Adrenal gland (tissue), 9 donors: ENCODE measurements at regions not wholly inside any gene's neighbourhood (a gene's known extent, or its start where the extent isn't known, plus 50 kb on each side); places are given as distances from the start of the nearest gene placed in this dataset.

ENCODE experiments used
- DNase-seq, 7 donors: peaks; one replicate each; pipeline ENCODE4 v3.0.0-alpha.2; 2019 to 2020
- H3K27ac ChIP-seq, 5 donors: fragments of 200-600 bp; sonication (generic) in 4 of 5; 1 replicate in 3 of 5; 2 replicates in 2 of 5; pipeline versions ENCODE4 v1.5.1 to v1.8.0; 2016 to 2020; ENCODE audit warnings: mild to moderate bottlenecking in 1 of 5
- H3K27me3 ChIP-seq: fragments of 200-600 bp; 2 replicates; pipeline ENCODE4 v1.8.0; 2021
- H3K36me3 ChIP-seq, 2 donors: fragments of 200-600 bp; replicated peaks in 1 of 2; 1 replicate in 1 of 2; 2 replicates in 1 of 2; pipeline versions ENCODE4 v1.5.1 to v1.8.0; 2018 to 2022
- H3K4me1 ChIP-seq, 2 donors: fragments of 200-600 bp; replicated peaks in 1 of 2; 1 replicate in 1 of 2; 2 replicates in 1 of 2; pipeline versions ENCODE4 v1.5.1 to v1.8.0; 2018 to 2021
- H3K4me3 ChIP-seq, 4 donors: fragments of 200-600 bp; sonication (generic) in 3 of 4; one replicate each; pipeline ENCODE4 v1.5.1; 2016 to 2018
- H3K9me3 ChIP-seq, 3 donors: fragments of 200-600 bp; sonication (generic) in 1 of 3; replicated peaks in 1 of 3; 1 replicate in 2 of 3; 2 replicates in 1 of 3; pipeline versions ENCODE4 v1.5.1 to v1.8.0; 2016 to 2021
- POLR2A ChIP-seq, 2 donors: fragments of 450-650 bp; IDR thresholded peaks; one replicate each; pipeline ENCODE4 v1.6.1; 2017; ENCODE audit warnings: antibody characterized with exemption in 2 of 2, mild to moderate bottlenecking in 2 of 2, moderate library complexity in 1 of 2
- WGBS, 4 donors: extraction: QIAGEN DNeasy Blood & Tissue Kit in 2 of 4; methylation state at CpG; one replicate each; pipeline versions ENCODE4 v1.1.5 to v1.1.7; 2013 to 2017; 5-methylcytosine and 5-hydroxymethylcytosine counted together
- intact Hi-C, 2 donors: fragments of 100-400 bp; cut with DNase I; formaldehyde crosslinking; loops; one replicate each; pipeline versions ENCODE4 v1.14.1 to v1.15.0; 2022 to 2023
- TF ChIP-seq, protein P1 (sequence below), 6 experiments: fragments of 450-650 bp in 4 of 6; fragments of 200-600 bp in 2 of 6; sonication (generic) in 1 of 6; IDR thresholded peaks; 1 replicate in 5 of 6; 2 replicates in 1 of 6; pipeline versions ENCODE4 v1.5.1 to v1.8.0; 2016 to 2021; ENCODE audit warnings: antibody characterized with exemption in 6 of 6, mild to moderate bottlenecking in 2 of 6, moderate library complexity in 1 of 6
- donor health status: healthy with polysubstance abuse.
- donor health status: Bipolar disorder and iron deficiency.
- donor health status: DM: yes; HTN: yes; CAD: no.
- donor health status: DM: no; HTN: no; CAD: no.
- donor health status: DM: no; HTN: no; CAD: no.

DNA sequence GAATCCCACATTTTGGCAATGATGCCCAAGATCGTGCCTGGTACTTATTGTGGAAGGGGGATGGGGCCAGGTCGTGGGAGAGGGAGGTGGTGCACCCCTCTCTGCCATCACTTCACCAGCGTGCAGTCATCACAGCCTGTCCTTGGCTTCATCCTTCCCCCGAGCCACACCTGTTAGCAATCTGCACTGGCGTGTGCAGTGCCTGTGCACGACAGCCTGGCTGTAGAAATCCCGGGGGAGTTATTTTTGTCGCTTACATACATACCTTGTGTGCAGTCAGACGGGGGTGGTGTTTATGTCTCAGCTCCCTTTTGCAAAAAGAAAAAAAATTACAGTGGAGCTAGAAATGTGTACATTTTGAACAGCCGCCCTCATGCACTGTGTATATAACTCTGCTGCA is 216.0 kb downstream of the TLE3 start:
- H3K36me3 ChIP-seq = no peaks in the 10 kb centered on the region
- WGBS, 4 donors = 50 to 71% (median 59%) methylated on average over 9 to 10 of the region's 10 CpGs
- no peak overlapping the region for H3K4me3 ChIP-seq
- H3K27ac ChIP-seq = no peak overlapping the region
- intact Hi-C loops = no loop called here
- H3K27me3 ChIP-seq = no peaks in the 10 kb centered on the region
- no peaks in the 10 kb centered on the region for H3K9me3 ChIP-seq
- TF ChIP-seq POLR2A (IDR thresholded peaks at IDR 0.05) = no peak
- TF ChIP-seq, protein P1, sequence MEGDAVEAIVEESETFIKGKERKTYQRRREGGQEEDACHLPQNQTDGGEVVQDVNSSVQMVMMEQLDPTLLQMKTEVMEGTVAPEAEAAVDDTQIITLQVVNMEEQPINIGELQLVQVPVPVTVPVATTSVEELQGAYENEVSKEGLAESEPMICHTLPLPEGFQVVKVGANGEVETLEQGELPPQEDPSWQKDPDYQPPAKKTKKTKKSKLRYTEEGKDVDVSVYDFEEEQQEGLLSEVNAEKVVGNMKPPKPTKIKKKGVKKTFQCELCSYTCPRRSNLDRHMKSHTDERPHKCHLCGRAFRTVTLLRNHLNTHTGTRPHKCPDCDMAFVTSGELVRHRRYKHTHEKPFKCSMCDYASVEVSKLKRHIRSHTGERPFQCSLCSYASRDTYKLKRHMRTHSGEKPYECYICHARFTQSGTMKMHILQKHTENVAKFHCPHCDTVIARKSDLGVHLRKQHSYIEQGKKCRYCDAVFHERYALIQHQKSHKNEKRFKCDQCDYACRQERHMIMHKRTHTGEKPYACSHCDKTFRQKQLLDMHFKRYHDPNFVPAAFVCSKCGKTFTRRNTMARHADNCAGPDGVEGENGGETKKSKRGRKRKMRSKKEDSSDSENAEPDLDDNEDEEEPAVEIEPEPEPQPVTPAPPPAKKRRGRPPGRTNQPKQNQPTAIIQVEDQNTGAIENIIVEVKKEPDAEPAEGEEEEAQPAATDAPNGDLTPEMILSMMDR (IDR thresholded peaks at IDR 0.05) = no peak
- DNase-seq = no peak
- no peaks in the 10 kb centered on the region for H3K4me1 ChIP-seq

DNA sequence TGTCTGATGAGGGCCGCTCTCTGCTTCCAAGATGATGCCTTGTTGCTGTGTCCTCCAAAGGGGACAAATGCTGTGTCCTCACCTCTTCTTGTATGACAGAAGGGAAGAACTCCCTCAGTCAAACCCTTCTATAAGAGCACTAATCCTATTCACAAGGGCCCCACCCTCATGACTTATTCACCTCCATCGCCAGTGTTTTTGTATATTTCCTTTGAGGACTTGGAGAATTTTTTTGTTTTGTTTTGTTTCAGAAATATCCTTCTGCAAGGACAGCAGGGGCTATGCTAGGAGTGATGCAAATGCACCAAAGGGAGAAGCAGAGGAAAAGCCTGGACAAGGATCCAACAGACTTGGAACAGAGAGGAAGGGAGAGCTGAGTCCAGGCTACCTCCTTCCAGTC is 214.4 kb downstream of the TLE3 start:
- Histone ChIP-seq H3K9me3 (no peaks in the 10 kb centered on the region), H3K27ac (no peak overlapping the region), H3K36me3 (no peaks in the 10 kb centered on the region), H3K4me1 (no peaks in the 10 kb centered on the region), H3K4me3 (no peak overlapping the region), H3K27me3 (no peaks in the 10 kb centered on the region)
- DNase-seq = no peak
- TF ChIP-seq, protein P1 (IDR thresholded peaks at IDR 0.05) = no peak
- no peak for TF ChIP-seq POLR2A (IDR thresholded peaks at IDR 0.05)
- WGBS, 4 donors = 86 to 100% (median 94%) methylated on average over 2 of the region's 2 CpGs
- intact Hi-C loops = no loop called here

DNA sequence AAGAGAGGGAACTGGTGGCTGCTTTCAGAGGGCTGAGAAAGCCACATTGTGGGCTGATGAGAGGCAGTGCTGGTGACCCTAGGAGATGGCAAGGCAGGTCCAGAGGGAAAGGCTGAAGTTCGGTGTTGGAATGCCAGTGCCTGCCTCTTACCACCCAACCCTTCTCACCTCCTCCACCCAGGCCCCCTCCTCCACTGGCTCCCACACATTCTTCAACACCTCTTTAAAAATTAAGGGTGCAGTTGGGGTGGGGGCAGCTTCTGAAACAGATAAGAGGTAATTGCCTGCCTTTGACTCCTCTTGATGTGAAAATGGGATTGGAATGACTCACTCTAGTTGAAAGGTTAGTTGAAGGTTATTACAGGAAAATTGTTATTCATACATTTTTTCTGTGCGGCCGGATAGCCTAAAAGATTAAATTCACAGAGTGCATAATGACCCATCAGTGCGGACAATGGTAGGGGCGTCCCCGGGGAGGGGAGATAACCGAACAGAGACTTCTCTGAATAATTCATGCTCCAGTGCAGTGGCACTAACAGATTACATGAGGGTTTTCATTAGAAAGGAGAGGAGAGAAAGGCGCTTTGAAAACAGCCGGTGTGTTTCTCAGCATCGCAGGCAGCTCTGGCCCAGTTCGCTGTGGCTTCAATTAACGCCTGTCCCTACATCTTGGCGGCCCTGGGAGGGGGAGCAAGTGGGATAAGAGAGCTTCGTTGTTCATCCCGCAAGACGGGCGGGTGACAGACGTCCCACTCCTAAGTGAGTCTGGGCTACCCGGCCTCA is 212.4 kb downstream of the TLE3 start:
- TF ChIP-seq POLR2A (IDR thresholded peaks at IDR 0.05) = no peak
- TF ChIP-seq, protein P1 (IDR thresholded peaks at IDR 0.05) = no peak
- Histone ChIP-seq H3K36me3 (no peaks in the 10 kb centered on the region), H3K4me3 (no peak overlapping the region), H3K27me3 (no peaks in the 10 kb centered on the region), H3K9me3 (no peaks in the 10 kb centered on the region), H3K27ac (no peak overlapping the region), H3K4me1 (no peaks in the 10 kb centered on the region)
- 35 to 52% (median 45%) methylated on average over 19 of the region's 19 CpGs for WGBS, 4 donors
- no peak for DNase-seq
- intact Hi-C loops = no loop called here

DNA sequence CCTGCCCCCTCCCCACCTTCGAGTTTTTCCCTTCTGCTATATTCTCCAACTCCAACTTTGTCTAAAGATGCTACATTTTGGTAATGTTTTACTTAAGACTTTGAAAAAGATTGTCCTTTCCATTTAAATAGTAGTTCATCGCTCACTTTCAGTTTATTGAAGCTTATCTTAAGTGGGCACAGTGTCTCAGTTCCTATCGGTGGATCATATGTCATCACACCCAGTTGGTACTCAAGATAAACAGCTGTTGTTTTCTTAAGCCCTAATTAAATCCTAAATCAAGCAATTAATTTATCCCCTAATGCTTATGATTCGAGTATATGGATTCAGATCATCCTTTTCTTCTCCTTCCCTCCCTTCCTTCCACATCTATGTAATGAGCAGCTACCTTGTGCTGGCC is 210.7 kb downstream of the TLE3 start:
- H3K27me3 ChIP-seq = no peaks in the 10 kb centered on the region
- H3K4me3 ChIP-seq = no peak overlapping the region
- H3K4me1 ChIP-seq = no peaks in the 10 kb centered on the region
- intact Hi-C loops = no loop called here
- H3K9me3 ChIP-seq = no peaks in the 10 kb centered on the region
- H3K27ac ChIP-seq = no peak overlapping the region
- TF ChIP-seq, protein P1 (IDR thresholded peaks at IDR 0.05) = no peak
- no peak for TF ChIP-seq POLR2A (IDR thresholded peaks at IDR 0.05)
- WGBS, 4 donors = 51 to 71% (median 56%) methylated on average over 4 of the region's 4 CpGs
- no peaks in the 10 kb centered on the region for H3K36me3 ChIP-seq
- no peak for DNase-seq
